ENCODE measurements at regions not wholly inside any gene's neighbourhood (a gene's known extent, or its start where the extent isn't known, plus 50 kb on each side); places are given as distances from the start of the nearest gene placed in this dataset.
"Not testable (repeated sequence)": the region's sequence is repeated elsewhere in the genome, so short reads cannot be mapped to it uniquely, and the experiment has no call there.

GRCh38 chr17:45605751-45606150 is 115.2 kb upstream of the PLEKHM1 start:
- not testable (repeated sequence) for H3K27me3 ChIP-seq (ENCODE audit: insufficient read depth, low read depth, severe bottlenecking); H3K9me3 ChIP-seq (ENCODE audit: severe bottlenecking); H3K36me3 ChIP-seq; H3K27ac ChIP-seq; H3K4me3 ChIP-seq (ENCODE audit: low read depth, low read length); DNase-seq

DNA sequence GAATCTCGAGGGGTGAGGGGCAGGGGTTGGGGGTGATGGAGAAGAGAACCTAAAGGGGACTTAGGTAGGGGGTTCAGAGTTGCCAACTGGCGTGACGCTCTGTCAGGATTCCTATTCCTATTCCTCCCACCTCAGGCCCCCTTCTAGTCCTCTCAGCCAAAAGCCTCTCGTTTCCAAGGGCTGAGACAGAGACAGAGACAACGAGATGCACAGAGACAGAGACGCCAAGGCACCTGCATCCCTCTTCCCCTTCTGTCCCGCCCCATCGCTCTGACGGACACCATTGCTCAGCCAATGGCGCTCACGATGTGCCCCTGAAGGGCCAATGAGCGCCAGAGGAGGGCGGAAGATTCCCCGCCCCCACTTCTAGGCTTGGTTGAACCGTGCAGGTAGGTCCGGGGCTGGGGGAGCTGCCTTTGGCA is 129.5 kb upstream of the PLEKHM1 start:
- peak; percentile 90 for DNase-seq
- peak overlapping the region; percentile 33 for H3K4me3 ChIP-seq (ENCODE audit: low read depth, low read length)
- not testable (repeated sequence) for H3K27me3 ChIP-seq (ENCODE audit: insufficient read depth, low read depth, severe bottlenecking); H3K9me3 ChIP-seq (ENCODE audit: severe bottlenecking); H3K36me3 ChIP-seq; H3K27ac ChIP-seq

DNA sequence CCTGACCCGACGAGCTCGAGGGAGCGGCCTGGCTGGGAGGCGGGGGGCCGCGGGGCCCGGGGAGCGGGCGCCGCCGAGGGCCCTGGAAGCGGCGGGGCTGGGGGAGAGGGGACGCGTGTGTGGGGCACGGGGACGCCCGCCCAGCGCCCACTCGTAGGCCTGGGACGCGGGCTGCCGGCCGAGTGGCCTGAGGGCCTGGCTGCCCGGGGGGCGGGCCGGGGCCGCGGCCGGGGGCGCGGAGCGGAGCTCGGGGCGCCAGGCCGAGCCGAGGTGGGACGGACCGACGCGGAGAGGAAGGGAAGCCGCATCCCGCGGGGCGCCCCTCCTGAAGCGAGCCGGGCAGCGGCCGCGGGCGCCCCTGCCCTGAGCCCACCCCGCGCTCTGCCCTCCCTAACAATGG is 129.9 kb upstream of the PLEKHM1 start:
- not testable (repeated sequence) for DNase-seq; H3K9me3 ChIP-seq (ENCODE audit: severe bottlenecking); H3K27me3 ChIP-seq (ENCODE audit: insufficient read depth, low read depth, severe bottlenecking); H3K36me3 ChIP-seq; H3K27ac ChIP-seq
- H3K4me3 ChIP-seq (ENCODE audit: low read depth, low read length): peak overlapping the region; percentile 33

GRCh38 chr17:45621087-45621486 is 130.6 kb upstream of the PLEKHM1 start:
- 0 out of 2 replicates have a peak overlapping the region, but pooled peaks have one; percentile 8 for H3K4me3 ChIP-seq (ENCODE audit: low read depth, low read length)
- not testable (repeated sequence) for DNase-seq; H3K27ac ChIP-seq; H3K9me3 ChIP-seq (ENCODE audit: severe bottlenecking); H3K27me3 ChIP-seq (ENCODE audit: insufficient read depth, low read depth, severe bottlenecking); H3K36me3 ChIP-seq

GRCh38 chr17:45622295-45622694 is 131.8 kb upstream of the PLEKHM1 start:
- H3K9me3 ChIP-seq (ENCODE audit: severe bottlenecking); H3K36me3 ChIP-seq; H3K27me3 ChIP-seq (ENCODE audit: insufficient read depth, low read depth, severe bottlenecking); H3K27ac ChIP-seq; H3K4me3 ChIP-seq (ENCODE audit: low read depth, low read length); DNase-seq: not testable (repeated sequence)

DNA sequence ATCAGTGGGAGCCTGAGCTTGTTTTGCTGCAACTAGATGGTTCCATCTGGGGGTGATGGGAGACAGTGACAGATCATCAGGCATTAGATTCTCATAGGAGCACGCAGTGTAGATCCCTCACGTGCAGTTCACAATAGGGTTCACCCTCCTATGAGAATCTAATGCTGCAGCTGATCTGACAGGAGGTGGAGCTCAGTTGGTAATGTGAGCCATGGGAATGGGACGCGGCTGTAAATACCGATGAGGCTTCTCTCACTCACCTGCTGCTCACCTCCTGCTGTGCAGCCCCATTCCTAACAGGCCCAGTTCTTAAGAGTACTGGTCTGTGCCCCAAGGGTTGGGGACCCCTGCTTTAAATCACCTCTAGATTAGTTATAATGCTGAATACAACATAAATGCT is 137.5 kb upstream of the PLEKHM1 start:
- no peaks in the 10 kb centered on the region for H3K9me3 ChIP-seq (ENCODE audit: severe bottlenecking)
- H3K27ac ChIP-seq: no peak overlapping the region
- TF ChIP-seq, protein P1, sequence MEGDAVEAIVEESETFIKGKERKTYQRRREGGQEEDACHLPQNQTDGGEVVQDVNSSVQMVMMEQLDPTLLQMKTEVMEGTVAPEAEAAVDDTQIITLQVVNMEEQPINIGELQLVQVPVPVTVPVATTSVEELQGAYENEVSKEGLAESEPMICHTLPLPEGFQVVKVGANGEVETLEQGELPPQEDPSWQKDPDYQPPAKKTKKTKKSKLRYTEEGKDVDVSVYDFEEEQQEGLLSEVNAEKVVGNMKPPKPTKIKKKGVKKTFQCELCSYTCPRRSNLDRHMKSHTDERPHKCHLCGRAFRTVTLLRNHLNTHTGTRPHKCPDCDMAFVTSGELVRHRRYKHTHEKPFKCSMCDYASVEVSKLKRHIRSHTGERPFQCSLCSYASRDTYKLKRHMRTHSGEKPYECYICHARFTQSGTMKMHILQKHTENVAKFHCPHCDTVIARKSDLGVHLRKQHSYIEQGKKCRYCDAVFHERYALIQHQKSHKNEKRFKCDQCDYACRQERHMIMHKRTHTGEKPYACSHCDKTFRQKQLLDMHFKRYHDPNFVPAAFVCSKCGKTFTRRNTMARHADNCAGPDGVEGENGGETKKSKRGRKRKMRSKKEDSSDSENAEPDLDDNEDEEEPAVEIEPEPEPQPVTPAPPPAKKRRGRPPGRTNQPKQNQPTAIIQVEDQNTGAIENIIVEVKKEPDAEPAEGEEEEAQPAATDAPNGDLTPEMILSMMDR (IDR thresholded peaks at IDR 0.05; ENCODE audit: low read depth, low read length): no peak
- H3K27me3 ChIP-seq (ENCODE audit: insufficient read depth, low read depth, severe bottlenecking): no peaks in the 10 kb centered on the region
- peaks cover 58% of the 10 kb centered on the region for H3K36me3 ChIP-seq
- no peak for DNase-seq
- no peak overlapping the region for H3K4me3 ChIP-seq (ENCODE audit: low read depth, low read length)

DNA sequence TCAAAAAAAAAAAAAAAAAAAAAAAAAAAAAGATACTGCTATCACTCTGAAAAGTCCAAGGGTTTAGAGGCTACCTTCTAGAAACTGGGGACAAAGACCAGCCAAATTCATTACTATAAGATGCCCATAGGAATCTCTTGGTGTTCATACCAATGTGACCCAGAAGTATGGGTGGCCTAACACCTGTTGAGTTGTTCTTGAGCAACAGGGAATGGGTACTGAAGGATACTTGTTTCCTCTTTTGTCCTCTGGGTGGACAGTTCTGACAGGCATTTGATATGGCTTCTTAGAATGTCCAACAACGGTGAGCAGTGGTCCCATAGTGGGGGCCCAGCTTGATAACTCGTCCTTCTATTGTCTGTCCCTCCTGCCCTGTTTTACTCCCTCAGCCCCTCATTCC is 141.4 kb upstream of the PLEKHM1 start:
- TF ChIP-seq, protein P1 (IDR thresholded peaks at IDR 0.05; ENCODE audit: low read depth, low read length): no peak
- DNase-seq: no peak
- Histone ChIP-seq H3K9me3 (ENCODE audit: severe bottlenecking) (no peaks in the 10 kb centered on the region), H3K27ac (no peak overlapping the region), H3K36me3 (peaks cover 91% of the 10 kb centered on the region), H3K27me3 (ENCODE audit: insufficient read depth, low read depth, severe bottlenecking) (no peaks in the 10 kb centered on the region), H3K4me3 (ENCODE audit: low read depth, low read length) (no peak overlapping the region)

- H3K27ac ChIP-seq: no peak overlapping the region
- no peaks in the 10 kb centered on the region for H3K9me3 ChIP-seq (ENCODE audit: severe bottlenecking)
- H3K4me3 ChIP-seq (ENCODE audit: low read depth, low read length): no peak overlapping the region
- peak; percentile 2 for DNase-seq
- H3K27me3 ChIP-seq (ENCODE audit: insufficient read depth, low read depth, severe bottlenecking): no peaks in the 10 kb centered on the region
- TF ChIP-seq, protein P1 (IDR thresholded peaks at IDR 0.05; ENCODE audit: low read depth, low read length): no peak
- peaks cover 41% of the 10 kb centered on the region for H3K36me3 ChIP-seq
These were observed 144.7 kb upstream of the CRHR1 start for GRCh38 chr17:45639297-45639849.

Data from WERI-Rb-1 (cell line).